T-helper 2 cell (primary cell): ENCODE measurements at regions not wholly inside any gene's neighbourhood (a gene's known extent, or its start where the extent isn't known, plus 50 kb on each side); places are given as distances from the start of the nearest gene placed in this dataset.

Source experiments
- DNase-seq, 5 experiments: peaks; one replicate each; pipeline versions ENCODE4 v3.0.0 to v3.0.0-alpha.2; 2012 to 2022

- DNase-seq, result no peak
Measured at GRCh38 chr22:49638001-49638400, 189.7 kb downstream of the BRD1 start.

- DNase-seq, result no peak
Measured at GRCh38 chr22:49637255-49637760, 190.4 kb downstream of the BRD1 start.

GRCh38 chr22:49636649-49637048 is 191.0 kb downstream of the BRD1 start:
- DNase-seq, result no peak

GRCh38 chr22:49636214-49636613 is 191.5 kb downstream of the BRD1 start:
- no peak for DNase-seq

GRCh38 chr22:49634006-49634772 is 193.5 kb downstream of the BRD1 start:
- DNase-seq, result no peak

GRCh38 chr22:49633010-49633324 is 194.7 kb downstream of the BRD1 start:
- DNase-seq, result no peak

- no peak for DNase-seq
Measured at GRCh38 chr22:49632199-49633009, 195.3 kb downstream of the BRD1 start.

GRCh38 chr22:49630448-49630946 is 197.2 kb downstream of the BRD1 start:
- DNase-seq, result no peak

- DNase-seq, result no peak
Measured at GRCh38 chr22:49629586-49630447, 197.9 kb downstream of the BRD1 start.

- no peak for DNase-seq
Measured at GRCh38 chr22:49629261-49629570, 198.5 kb downstream of the BRD1 start.

- DNase-seq, result no peak
Measured at GRCh38 chr22:49628391-49629260, 199.0 kb downstream of the BRD1 start.

GRCh38 chr22:49627217-49628181 is 200.2 kb downstream of the BRD1 start:
- DNase-seq, result no peak

- no peak for DNase-seq
Measured at GRCh38 chr22:49626361-49627216, 201.1 kb downstream of the BRD1 start.

- DNase-seq, result no peak
Measured at GRCh38 chr22:49624421-49625177, 203.1 kb downstream of the BRD1 start.

GRCh38 chr22:49623715-49624114 is 204.0 kb downstream of the BRD1 start:
- DNase-seq, result no peak

- DNase-seq, result no peak
Measured at GRCh38 chr22:49623176-49623575, 204.5 kb downstream of the BRD1 start.

GRCh38 chr22:49622241-49623105 is 205.2 kb downstream of the BRD1 start:
- no peak for DNase-seq
